HUES48 (cell line): ENCODE measurements at regions not wholly inside any gene's neighbourhood (a gene's known extent, or its start where the extent isn't known, plus 50 kb on each side); places are given as distances from the start of the nearest gene placed in this dataset.

Source experiments
- H3K27ac ChIP-seq: one replicate; pipeline ENCODE4 v1.7.0; 2013; ENCODE audit warnings: low read depth, low read length, inconsistent platforms
- H3K27me3 ChIP-seq: 2 replicates; pipeline ENCODE4 v1.6.1; 2013; ENCODE audit warnings: mild to moderate bottlenecking, low read length; ENCODE audit not compliant: control insufficient read depth, insufficient read depth
- H3K36me3 ChIP-seq: 2 replicates; pipeline ENCODE4 v1.6.1; 2013; ENCODE audit warnings: low read length; ENCODE audit not compliant: control insufficient read depth, insufficient read depth
- H3K4me1 ChIP-seq: 2 replicates; pipeline ENCODE4 v1.6.1; 2013; ENCODE audit warnings: mild to moderate bottlenecking, low read length; ENCODE audit not compliant: control insufficient read depth, insufficient read depth
- H3K4me3 ChIP-seq: 2 replicates; pipeline ENCODE4 v1.5.1; 2013; ENCODE audit warnings: mild to moderate bottlenecking, low read depth, low read length
- H3K9ac ChIP-seq: 2 replicates; pipeline ENCODE4 v1.6.1; 2013; ENCODE audit warnings: mild to moderate bottlenecking, low read depth, low read length, moderate library complexity
- H3K9me3 ChIP-seq: 2 replicates; pipeline ENCODE4 v1.6.1; 2013; ENCODE audit warnings: low read length; ENCODE audit not compliant: control insufficient read depth, insufficient read depth

GRCh38 chr14:101509730-101510371 lies 51.4 kb upstream of the DIO3 start:
- Histone ChIP-seq H3K4me3 (no peak overlapping the region), H3K9ac (no peak overlapping the region), H3K9me3 (no peaks in the 10 kb centered on the region), H3K4me1 (no peaks in the 10 kb centered on the region), H3K27ac (no peak overlapping the region), H3K27me3 (no peaks in the 10 kb centered on the region), H3K36me3 (no peaks in the 10 kb centered on the region)

- Histone ChIP-seq H3K9ac (no peak overlapping the region), H3K9me3 (no peaks in the 10 kb centered on the region), H3K27ac (no peak overlapping the region), H3K4me1 (no peaks in the 10 kb centered on the region), H3K4me3 (no peak overlapping the region), H3K36me3 (no peaks in the 10 kb centered on the region), H3K27me3 (no peaks in the 10 kb centered on the region)
Measured at GRCh38 chr14:101511199-101511598, 50.1 kb upstream of the DIO3 start.
